Calu3 (cell line): ENCODE measurements at regions not wholly inside any gene's neighbourhood (a gene's known extent, or its start where the extent isn't known, plus 50 kb on each side); places are given as distances from the start of the nearest gene placed in this dataset.
A peak's percentile ranks its signal among the peaks of the same experiment; 100 is the strongest.

Experiments used
- BruUV-seq: library from RNA; stranded (reverse); fragments of 400-500 nt; replicated peaks from 2 replicates; lab custom pipeline; 2021; lab: Mats Ljungman, UMichigan
- CTCF ChIA-PET: fragments of 300-600 bp; sonication (Branson Sonifier 250); formaldehyde crosslinking; loops from one replicate; lab custom pipeline; 2022; ENCODE audit warnings: antibody characterized with exemption; lab: Charles Lee
- DNase-seq: peaks from one replicate; pipeline ENCODE4 v3.0.0; 2022
- H3K27ac Mint-ChIP-seq: one replicate; pipeline ENCODE4 v1.8.0; 2022; ENCODE audit warnings: mixed read lengths; ENCODE audit not compliant: unreplicated experiment
- H3K27me3 Mint-ChIP-seq: one replicate; pipeline ENCODE4 v1.8.0; 2022; ENCODE audit warnings: mixed read lengths; ENCODE audit not compliant: unreplicated experiment
- H3K36me3 Mint-ChIP-seq: one replicate; pipeline ENCODE4 v1.8.0; 2022; ENCODE audit warnings: mild to moderate bottlenecking, moderate library complexity, mixed read lengths; ENCODE audit not compliant: insufficient read depth, unreplicated experiment
- H3K4me1 Mint-ChIP-seq: one replicate; pipeline ENCODE4 v1.8.0; 2022; ENCODE audit warnings: mild to moderate bottlenecking, low read depth, mixed read lengths; ENCODE audit not compliant: unreplicated experiment
- H3K4me3 Mint-ChIP-seq: one replicate; pipeline ENCODE4 v1.8.0; 2022; ENCODE audit warnings: mild to moderate bottlenecking, low read depth, moderate library complexity, mixed read lengths; ENCODE audit not compliant: unreplicated experiment
- H3K9me3 Mint-ChIP-seq: one replicate; pipeline ENCODE4 v1.8.0; 2022; ENCODE audit warnings: low read depth, mixed read lengths; ENCODE audit not compliant: unreplicated experiment
- CTCF ChIP-seq: fragments of 200-600 bp; IDR thresholded peaks from one replicate; pipeline ENCODE4 v1.8.0; 2022; ENCODE audit warnings: antibody characterized with exemption; ENCODE audit not compliant: unreplicated experiment
- intact Hi-C: fragments of 100-400 bp; cut with micrococcal nuclease; formaldehyde crosslinking; loops from one replicate; pipeline ENCODE4 v1.10.0; 2022; ENCODE audit not compliant: unreplicated experiment

GRCh38 chr13:91017031-91017668 is 330.3 kb upstream of the MIR17HG start:
- Mint-ChIP-seq H3K27me3 (no peaks in the 10 kb centered on the region), H3K9me3 (no peaks in the 10 kb centered on the region), H3K4me1 (no peaks in the 10 kb centered on the region), H3K36me3 (no peaks in the 10 kb centered on the region), H3K4me3 (no peak overlapping the region), H3K27ac (no peak overlapping the region)
- TF ChIP-seq CTCF: no peak
- no TSS peak for BruUV-seq
- intact Hi-C loops: loop anchor here (5.0 kb wide), 1 partner anchor 130 kb away; no protein-coding TSS in a partner anchor
- CTCF ChIA-PET: no interaction called here
- peak; percentile 48 for DNase-seq

- BruUV-seq: no TSS peak
- no peak overlapping the region for H3K4me3 Mint-ChIP-seq
- no peaks in the 10 kb centered on the region for H3K27me3 Mint-ChIP-seq
- no peaks in the 10 kb centered on the region for H3K9me3 Mint-ChIP-seq
- no peak for TF ChIP-seq CTCF
- no peaks in the 10 kb centered on the region for H3K4me1 Mint-ChIP-seq
- no peak overlapping the region for H3K27ac Mint-ChIP-seq
- H3K36me3 Mint-ChIP-seq: no peaks in the 10 kb centered on the region
- CTCF ChIA-PET: no interaction called here
- peak; percentile 32 for DNase-seq
- intact Hi-C loops: loop anchor here (5.0 kb wide), 1 partner anchor 130 kb away; no protein-coding TSS in a partner anchor
These were observed 329.8 kb upstream of the MIR17HG start for GRCh38 chr13:91017669-91018053.

- H3K4me3 Mint-ChIP-seq: no peak overlapping the region
- BruUV-seq: no TSS peak
- no peak overlapping the region for H3K27ac Mint-ChIP-seq
- H3K9me3 Mint-ChIP-seq: no peaks in the 10 kb centered on the region
- CTCF ChIA-PET: no interaction called here
- H3K27me3 Mint-ChIP-seq: no peaks in the 10 kb centered on the region
- intact Hi-C loops: no loop called here
- no peak for DNase-seq
- H3K4me1 Mint-ChIP-seq: no peaks in the 10 kb centered on the region
- no peak for TF ChIP-seq CTCF
- no peaks in the 10 kb centered on the region for H3K36me3 Mint-ChIP-seq
These were observed 326.9 kb upstream of the MIR17HG start for GRCh38 chr13:91020461-91021034.

- H3K27me3 Mint-ChIP-seq: no peaks in the 10 kb centered on the region
- no peak for DNase-seq
- no peak for TF ChIP-seq CTCF
- no peak overlapping the region for H3K27ac Mint-ChIP-seq
- CTCF ChIA-PET: no interaction called here
- no TSS peak for BruUV-seq
- no peaks in the 10 kb centered on the region for H3K4me1 Mint-ChIP-seq
- no peaks in the 10 kb centered on the region for H3K36me3 Mint-ChIP-seq
- no peaks in the 10 kb centered on the region for H3K9me3 Mint-ChIP-seq
- H3K4me3 Mint-ChIP-seq: no peak overlapping the region
- intact Hi-C loops: no loop called here
These were observed 323.2 kb upstream of the MIR17HG start for GRCh38 chr13:91024157-91024792.
